H1 (cell line): ENCODE measurements at regions not wholly inside any gene's neighbourhood (a gene's known extent, or its start where the extent isn't known, plus 50 kb on each side); places are given as distances from the start of the nearest gene placed in this dataset.

ENCODE experiments used
- CTCF ChIA-PET: fragments of 300-600 bp; sonication (Branson Sonifier 250); formaldehyde crosslinking; loops from one replicate; lab custom pipeline; 2021; ENCODE audit not compliant: partially characterized antibody; lab: Charles Lee
- POLR2A ChIA-PET: fragments of 300-600 bp; sonication (Branson Sonifier 250); formaldehyde crosslinking; loops from one replicate; lab custom pipeline; 2021; ENCODE audit warnings: inconsistent platforms; ENCODE audit not compliant: partially characterized antibody; lab: Charles Lee
- DNase-seq, 2 experiments: peaks; one replicate each; pipeline versions ENCODE4 v3.0.0 to v3.0.0-alpha.2; 2010 to 2022; ENCODE audit warnings: low spot score in 2 of 2, low read depth in 1 of 2, mixed read lengths in 1 of 2
- FAIRE-seq: peaks from 2 replicates; lab custom pipeline; 2011; peaks lifted over from hg19 to GRCh38; lab: Jason Lieb, UNC
- H2AFZ ChIP-seq: 2 replicates; pipeline ENCODE4 v1.8.1; 2012; ENCODE audit warnings: low read length, inconsistent platforms
- H2AK5ac ChIP-seq: 2 replicates; pipeline ENCODE4 v1.6.1; 2013; ENCODE audit warnings: low read depth, low read length
- H2BK120ac ChIP-seq: replicated peaks from 2 replicates; pipeline ENCODE3; 2013; ENCODE audit warnings: low read depth, low read length, inconsistent platforms
- H2BK12ac ChIP-seq: 2 replicates; pipeline ENCODE4 v1.6.1; 2013; ENCODE audit warnings: low read depth, low read length
- H2BK15ac ChIP-seq: 2 replicates; pipeline ENCODE4 v1.6.1; 2013; ENCODE audit warnings: low read length
- H2BK20ac ChIP-seq: 2 replicates; pipeline ENCODE4 v1.6.1; 2013; ENCODE audit warnings: low read length
- H2BK5ac ChIP-seq: 2 replicates; pipeline ENCODE4 v1.6.1; 2013; ENCODE audit warnings: low read depth, low read length
- H3K14ac ChIP-seq: 2 replicates; pipeline ENCODE4 v1.6.1; 2013; ENCODE audit warnings: inconsistent platforms; ENCODE audit not compliant: insufficient read length
- H3K18ac ChIP-seq: 2 replicates; pipeline ENCODE4 v1.6.1; 2013; ENCODE audit warnings: low read length; ENCODE audit errors: extremely low read depth
- H3K23ac ChIP-seq: 2 replicates; pipeline ENCODE4 v1.6.1; 2013; ENCODE audit warnings: inconsistent platforms; ENCODE audit not compliant: insufficient read length
- H3K23me2 ChIP-seq: 2 replicates; pipeline ENCODE4 v1.6.1; 2013; ENCODE audit warnings: low read depth, low read length
- H3K27ac ChIP-seq: 2 replicates; pipeline ENCODE4 v1.6.1; 2011; ENCODE audit warnings: low read depth, low read length, inconsistent platforms
- H3K27me3 ChIP-seq, 4 experiments: replicated peaks in 1 of 4; 1 replicate in 1 of 4; 2 replicates in 3 of 4; pipeline versions ENCODE4 v1.6.1 to v1.8.1; 2011 to 2013; ENCODE audit warnings: low read length in 3 of 4, mild to moderate bottlenecking in 3 of 4, inconsistent platforms in 2 of 4, mixed read lengths in 2 of 4, moderate library complexity in 1 of 4; ENCODE audit not compliant: control insufficient read depth in 3 of 4, insufficient read depth in 3 of 4; ENCODE audit errors: extremely low read depth in 1 of 4
- H3K36me3 ChIP-seq, 4 experiments: 2 replicates each; pipeline versions ENCODE4 v1.6.1 to v1.8.1; 2011 to 2013; ENCODE audit warnings: mild to moderate bottlenecking in 4 of 4, low read length in 3 of 4, moderate library complexity in 2 of 4, control low read depth in 1 of 4, inconsistent platforms in 1 of 4; ENCODE audit not compliant: insufficient read depth in 4 of 4, control insufficient read depth in 2 of 4
- H3K4ac ChIP-seq: replicated peaks from 2 replicates; pipeline ENCODE3; 2013; ENCODE audit warnings: low read length, low read depth, mixed read lengths, inconsistent platforms; ENCODE audit not compliant: insufficient read length
- H3K4me1 ChIP-seq, 4 experiments: replicated peaks in 1 of 4; 1 replicate in 1 of 4; 2 replicates in 3 of 4; pipeline versions ENCODE4 v1.6.1 to v1.8.1; 2011 to 2013; ENCODE audit warnings: low read length in 3 of 4, inconsistent platforms in 2 of 4, mixed read lengths in 1 of 4; ENCODE audit not compliant: insufficient read depth in 4 of 4, control insufficient read depth in 3 of 4
- H3K4me2 ChIP-seq, 2 experiments: 2 replicates each; pipeline versions ENCODE4 v1.6.1 to v1.8.1; 2011 to 2013; ENCODE audit warnings: low read depth in 2 of 2, low read length in 2 of 2, control low read depth in 1 of 2, inconsistent platforms in 1 of 2, mild to moderate bottlenecking in 1 of 2; ENCODE audit not compliant: insufficient read depth in 1 of 2
- H3K4me3 ChIP-seq, 4 experiments: fragments of 200-600, 300-600 bp in 1 of 4; sonication (generic), shearing (Covaris generic), sonication (Bioruptor Twin) in 1 of 4; 2 replicates each; pipeline versions ENCODE4 v1.5.1 to v1.8.1; 2011 to 2016; ENCODE audit warnings: low read length in 4 of 4, low read depth in 3 of 4, control low read depth in 2 of 4, inconsistent platforms in 2 of 4, mild to moderate bottlenecking in 2 of 4, mixed read lengths in 1 of 4, moderate library complexity in 1 of 4; ENCODE audit not compliant: insufficient read depth in 2 of 4; ENCODE audit errors: extremely low read depth in 1 of 4
- H3K56ac ChIP-seq: replicated peaks from 2 replicates; pipeline ENCODE3; 2013; ENCODE audit warnings: low read depth, mild to moderate bottlenecking, mixed read lengths, low read length, inconsistent platforms; ENCODE audit not compliant: insufficient read length
- H3K79me1 ChIP-seq: 2 replicates; pipeline ENCODE4 v1.6.1; 2013; ENCODE audit warnings: low read depth, low read length, control low read depth
- H3K79me2 ChIP-seq, 2 experiments: 2 replicates each; pipeline versions ENCODE4 v1.6.1 to v1.8.1; 2012 to 2013; ENCODE audit warnings: low read length in 2 of 2, mild to moderate bottlenecking in 2 of 2, inconsistent platforms in 1 of 2; ENCODE audit not compliant: insufficient read depth in 2 of 2, control insufficient read depth in 1 of 2
- H3K9ac ChIP-seq, 4 experiments: replicated peaks in 1 of 4; 1 replicate in 1 of 4; 2 replicates in 3 of 4; pipeline versions ENCODE4 v1.6.1 to v1.8.1; 2011 to 2013; ENCODE audit warnings: low read depth in 3 of 4, low read length in 3 of 4, control low read depth in 2 of 4, mild to moderate bottlenecking in 2 of 4, moderate library complexity in 2 of 4, inconsistent platforms in 1 of 4; ENCODE audit errors: extremely low read depth in 1 of 4
- H3K9me3 ChIP-seq, 2 experiments: 2 replicates each; pipeline versions ENCODE4 v1.6.1 to v1.8.1; 2012 to 2013; ENCODE audit warnings: mild to moderate bottlenecking in 2 of 2, moderate library complexity in 2 of 2, control low read depth in 1 of 2, inconsistent platforms in 1 of 2, low read depth in 1 of 2, low read length in 1 of 2, mixed read lengths in 1 of 2; ENCODE audit not compliant: insufficient read depth in 2 of 2
- H4K20me1 ChIP-seq, 2 experiments: replicated peaks in 1 of 2; 2 replicates each; pipeline versions ENCODE3 to v1.8.1; 2011 to 2013; ENCODE audit warnings: inconsistent platforms in 2 of 2, low read length in 2 of 2, mild to moderate bottlenecking in 1 of 2; ENCODE audit not compliant: insufficient read depth in 2 of 2, control insufficient read depth in 1 of 2
- H4K5ac ChIP-seq: 2 replicates; pipeline ENCODE4 v1.6.1; 2013; ENCODE audit warnings: low read length, low read depth, mixed read lengths, inconsistent platforms; ENCODE audit not compliant: insufficient read length
- H4K8ac ChIP-seq: 2 replicates; pipeline ENCODE4 v1.8.0; 2013; ENCODE audit warnings: mild to moderate bottlenecking, moderate library complexity, low read length, inconsistent platforms; ENCODE audit not compliant: insufficient read depth; ENCODE audit errors: extremely low read depth
- H4K91ac ChIP-seq: replicated peaks from 2 replicates; pipeline ENCODE3; 2013; ENCODE audit warnings: low read length, mixed read lengths, inconsistent platforms; ENCODE audit not compliant: insufficient read length
- BRCA1 ChIP-seq: IDR thresholded peaks from 2 replicates; pipeline ENCODE4 v1.6.1; 2012; ENCODE audit warnings: low read depth, low read length, improper control_type of control experiment
- CHD1 ChIP-seq: IDR thresholded peaks from 2 replicates; pipeline ENCODE4 v1.6.1; 2012; ENCODE audit warnings: low read depth, low read length, improper control_type of control experiment
- CHD2 ChIP-seq: IDR thresholded peaks from 2 replicates; pipeline ENCODE4 v1.6.1; 2012; ENCODE audit warnings: low read length, improper control_type of control experiment
- FOSL1 ChIP-seq: IDR thresholded peaks from 2 replicates; pipeline ENCODE4 v1.6.1; 2011; ENCODE audit warnings: mild to moderate bottlenecking, low read depth, low read length, moderate library complexity; ENCODE audit not compliant: insufficient read depth
- KDM1A ChIP-seq: fragments of 200-600, 300-600 bp; sonication (generic); IDR thresholded peaks from 2 replicates; pipeline ENCODE4 v1.7.1; 2016; ENCODE audit warnings: mild to moderate bottlenecking, low read length, borderline replicate concordance
- KDM4A ChIP-seq: IDR thresholded peaks from one replicate; pipeline ENCODE4 v1.7.1; 2012; ENCODE audit warnings: low read depth, mild to moderate bottlenecking, moderate library complexity, low read length, inconsistent platforms; ENCODE audit not compliant: severe bottlenecking
- KDM5A ChIP-seq: fragments of 200-600 bp; IDR thresholded peaks from 2 replicates; pipeline ENCODE4 v1.7.1; 2012; ENCODE audit warnings: mild to moderate bottlenecking, low read length, inconsistent platforms, mixed read lengths
- POU5F1 ChIP-seq: IDR thresholded peaks from 2 replicates; pipeline ENCODE4 v1.6.1; 2011; ENCODE audit warnings: low read depth, mild to moderate bottlenecking, low read length, moderate library complexity
- RNF2 ChIP-seq: fragments of 200-900, 300-1000 bp; sonication (generic); IDR thresholded peaks from 2 replicates; pipeline ENCODE4 v1.7.1; 2016; ENCODE audit warnings: borderline replicate concordance, low read depth, mild to moderate bottlenecking, antibody characterized with exemption, low read length; ENCODE audit not compliant: poor library complexity, severe bottlenecking; ENCODE audit errors: missing control alignments
- SP1 ChIP-seq: IDR thresholded peaks from 2 replicates; pipeline ENCODE4 v1.6.1; 2011; ENCODE audit warnings: low read depth, low read length
- SP2 ChIP-seq: IDR thresholded peaks from 2 replicates; pipeline ENCODE4 v1.6.1; 2012; ENCODE audit warnings: mild to moderate bottlenecking, low read length, inconsistent platforms
- SRF ChIP-seq: IDR thresholded peaks from 2 replicates; pipeline ENCODE4 v1.6.1; 2011; ENCODE audit warnings: mild to moderate bottlenecking, low read depth, low read length, moderate library complexity
- TAF1 ChIP-seq: IDR thresholded peaks from 2 replicates; pipeline ENCODE4 v1.6.1; 2011; ENCODE audit warnings: mild to moderate bottlenecking, low read depth, low read length
- WGBS, 2 experiments: shearing (Covaris generic) in 1 of 2; methylation state at CpG; one replicate each; pipeline versions ENCODE4 v1.1.6 to v1.1.7; 2013 to 2015; ENCODE audit warnings: low lambda C conversion rate in 2 of 2, mixed read lengths in 2 of 2, inconsistent platforms in 1 of 2, low coverage in 1 of 2, missing lambda C conversion rate in 1 of 2; ENCODE audit not compliant: insufficient replicate concordance in 2 of 2, insufficient coverage in 1 of 2, insufficient read length in 1 of 2; ENCODE audit errors: extremely low coverage in 1 of 2, missing lambda C conversion rate in 1 of 2; 5-methylcytosine and 5-hydroxymethylcytosine counted together

GRCh38 chr15:62561059-62561519, 396.0 kb upstream of the C2CD4B start:
- TF ChIP-seq SRF = no peak
- TF ChIP-seq CHD2 = no peak
- TF ChIP-seq SP1 = no peak
- TF ChIP-seq SP2 = no peak
- TF ChIP-seq POU5F1 = no peak
- TF ChIP-seq TAF1 = no peak
- no peak for TF ChIP-seq BRCA1
- TF ChIP-seq FOSL1 = no peak
- TF ChIP-seq RNF2 = no peak
- no peak for TF ChIP-seq KDM1A
- TF ChIP-seq CHD1 = no peak
- no peak for TF ChIP-seq KDM5A
- no peak for TF ChIP-seq KDM4A
- TF ChIP-seq, all 59 proteins: peak for 0
- no peak overlapping the region for H4K8ac ChIP-seq
- H3K79me1 ChIP-seq = no peaks in the 10 kb centered on the region
- H3K27ac ChIP-seq = no peak overlapping the region
- ChIA-PET CTCF (interaction anchor here (1.0 to 4.6 kb wide), 3 partner anchors 12 to 18 kb away, joined by 4 to 31 read pairs (median 5); no protein-coding TSS in a partner anchor), POLR2A (interaction anchor here (0.8 kb wide), 1 partner anchor 11 kb away, joined by 4 read pairs; no protein-coding TSS in a partner anchor)
- peaks cover 0 to 11% (median 5%) of the 10 kb centered on the region in 4 experiments; a peak in 5 of 7 replicates for H3K4me1 ChIP-seq
- H3K36me3 ChIP-seq = no peaks in the 10 kb centered on the region
- whole genome bisulfite sequencing, 2 experiments = 67% methylated on average over 11 of the region's 11 CpGs; no CpG with 5 or more reads in 1 of the 2 experiments
- no peaks in the 10 kb centered on the region for H4K20me1 ChIP-seq
- no peak overlapping the region for H2BK20ac ChIP-seq
- no peaks in the 10 kb centered on the region for H3K9me3 ChIP-seq
- H2BK15ac ChIP-seq = no peak overlapping the region
- H2AK5ac ChIP-seq = no peak overlapping the region
- no peak for FAIRE-seq
- H4K5ac ChIP-seq = no peak overlapping the region
- H3K4me2 ChIP-seq = 0 out of 4 replicates have a peak overlapping the region, but pooled peaks have one; percentile 18 to 34
- no peak overlapping the region for H2BK5ac ChIP-seq
- H3K27me3 ChIP-seq = no peaks in the 10 kb centered on the region
- no peak overlapping the region for H3K4ac ChIP-seq
- no peaks in the 10 kb centered on the region for H3K79me2 ChIP-seq
- no peak overlapping the region for H4K91ac ChIP-seq
- H3K23me2 ChIP-seq = peaks cover 4% of the 10 kb centered on the region
- H3K9ac ChIP-seq = no peak overlapping the region
- H3K4me3 ChIP-seq = no peak overlapping the region
- DNase-seq = no peak
- H3K14ac ChIP-seq = no peak overlapping the region
- H2BK12ac ChIP-seq = no peak overlapping the region
- no peak overlapping the region for H3K18ac ChIP-seq
- H3K23ac ChIP-seq = no peak overlapping the region
- H2BK120ac ChIP-seq = no peak overlapping the region
- no peak overlapping the region for H3K56ac ChIP-seq
- H2AFZ ChIP-seq = no peak overlapping the region
